ENCODE measurements at regions not wholly inside any gene's neighbourhood (a gene's known extent, or its start where the extent isn't known, plus 50 kb on each side); places are given as distances from the start of the nearest gene placed in this dataset.

DNA sequence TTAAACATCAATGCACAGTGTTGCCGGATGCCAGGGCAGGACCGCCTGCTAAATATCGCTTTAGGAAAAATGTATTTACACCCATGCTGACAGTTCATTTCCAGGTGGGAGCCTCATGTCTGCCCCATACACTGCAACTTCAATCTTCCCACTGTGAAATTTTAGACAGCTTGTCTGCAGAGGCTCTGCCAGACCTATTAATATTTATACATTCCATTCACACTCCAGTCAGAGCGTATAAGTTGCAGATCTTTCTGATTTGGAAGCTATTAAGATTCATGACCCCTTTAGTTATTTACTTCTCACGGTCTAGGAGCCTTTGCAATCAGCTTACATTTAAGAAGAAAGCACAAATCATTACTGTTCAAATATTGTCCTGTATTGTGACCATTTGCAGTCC, 357.4 kb downstream of the ATP23 start:
- no peaks in the 10 kb centered on the region for H3K36me3 Mint-ChIP-seq
- no peaks in the 10 kb centered on the region for H3K4me1 Mint-ChIP-seq
- Histone ChIP-seq H3K27me3 (ENCODE audit: control insufficient read depth, insufficient read depth, low read length) (no peaks in the 10 kb centered on the region), H3K36me3 (ENCODE audit: control insufficient read depth, insufficient read depth, low read length) (no peaks in the 10 kb centered on the region), H3K27ac (ENCODE audit: low read length) (no peak overlapping the region), H3K4me3 (ENCODE audit: low read length) (no peak overlapping the region), H3K4me1 (ENCODE audit: control insufficient read depth, insufficient read depth, low read length) (no peaks in the 10 kb centered on the region), H3K9me3 (ENCODE audit: control insufficient read depth, insufficient read depth, low read length) (no peaks in the 10 kb centered on the region)
- H3K4me3 Mint-ChIP-seq = no peak overlapping the region
- ATAC-seq = no peak
- 87% methylated on average over 5 of the region's 5 CpGs for WGBS (ENCODE audit: insufficient coverage)
- peaks cover 0 to 2% of the 10 kb centered on the region in 2 donors for H3K9me3 Mint-ChIP-seq
- no peak overlapping the region for H3K27ac Mint-ChIP-seq
- peaks cover 3 to 7% of the 10 kb centered on the region in 2 donors for H3K27me3 Mint-ChIP-seq (ENCODE audit: low read depth in 2 of 2)
- no peak for DNase-seq
- intact Hi-C loops (cut with micrococcal nuclease) = no loop called here
- TF ChIP-seq, protein P1, sequence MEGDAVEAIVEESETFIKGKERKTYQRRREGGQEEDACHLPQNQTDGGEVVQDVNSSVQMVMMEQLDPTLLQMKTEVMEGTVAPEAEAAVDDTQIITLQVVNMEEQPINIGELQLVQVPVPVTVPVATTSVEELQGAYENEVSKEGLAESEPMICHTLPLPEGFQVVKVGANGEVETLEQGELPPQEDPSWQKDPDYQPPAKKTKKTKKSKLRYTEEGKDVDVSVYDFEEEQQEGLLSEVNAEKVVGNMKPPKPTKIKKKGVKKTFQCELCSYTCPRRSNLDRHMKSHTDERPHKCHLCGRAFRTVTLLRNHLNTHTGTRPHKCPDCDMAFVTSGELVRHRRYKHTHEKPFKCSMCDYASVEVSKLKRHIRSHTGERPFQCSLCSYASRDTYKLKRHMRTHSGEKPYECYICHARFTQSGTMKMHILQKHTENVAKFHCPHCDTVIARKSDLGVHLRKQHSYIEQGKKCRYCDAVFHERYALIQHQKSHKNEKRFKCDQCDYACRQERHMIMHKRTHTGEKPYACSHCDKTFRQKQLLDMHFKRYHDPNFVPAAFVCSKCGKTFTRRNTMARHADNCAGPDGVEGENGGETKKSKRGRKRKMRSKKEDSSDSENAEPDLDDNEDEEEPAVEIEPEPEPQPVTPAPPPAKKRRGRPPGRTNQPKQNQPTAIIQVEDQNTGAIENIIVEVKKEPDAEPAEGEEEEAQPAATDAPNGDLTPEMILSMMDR (IDR thresholded peaks at IDR 0.05) = no peak

DNA sequence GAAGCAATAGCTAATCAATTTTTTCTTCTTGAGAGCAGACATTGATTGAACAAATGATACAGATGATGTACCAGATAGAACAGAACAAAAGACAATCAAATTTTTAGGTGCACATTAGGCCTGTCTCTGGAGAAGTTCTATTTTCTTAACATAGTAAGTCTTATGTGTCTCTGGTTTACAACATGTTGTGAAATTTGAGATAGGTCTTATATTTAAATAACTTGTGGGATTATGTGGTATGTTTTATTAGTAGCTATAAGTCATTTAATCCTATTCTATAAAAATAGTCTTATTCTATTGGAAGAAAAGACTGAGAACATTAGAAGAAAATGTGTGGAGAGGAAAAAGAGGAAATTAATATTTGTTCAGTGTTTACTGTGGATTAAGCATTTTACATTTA, 358.0 kb downstream of the ATP23 start:
- no peaks in the 10 kb centered on the region for H3K4me1 Mint-ChIP-seq
- Histone ChIP-seq H3K4me1 (ENCODE audit: control insufficient read depth, insufficient read depth, low read length) (no peaks in the 10 kb centered on the region), H3K27me3 (ENCODE audit: control insufficient read depth, insufficient read depth, low read length) (no peaks in the 10 kb centered on the region), H3K9me3 (ENCODE audit: control insufficient read depth, insufficient read depth, low read length) (no peaks in the 10 kb centered on the region), H3K4me3 (ENCODE audit: low read length) (no peak overlapping the region), H3K27ac (ENCODE audit: low read length) (no peak overlapping the region), H3K36me3 (ENCODE audit: control insufficient read depth, insufficient read depth, low read length) (no peaks in the 10 kb centered on the region)
- H3K36me3 Mint-ChIP-seq = no peaks in the 10 kb centered on the region
- ATAC-seq (no peak), DNase-seq (no peak)
- intact Hi-C loops (cut with micrococcal nuclease) = no loop called here
- no peak overlapping the region for H3K4me3 Mint-ChIP-seq
- TF ChIP-seq, protein P1 (IDR thresholded peaks at IDR 0.05) = no peak
- H3K27me3 Mint-ChIP-seq (ENCODE audit: low read depth in 2 of 2) = peaks cover 3 to 7% of the 10 kb centered on the region in 2 donors
- H3K27ac Mint-ChIP-seq = no peak overlapping the region
- peaks cover 0 to 2% of the 10 kb centered on the region in 2 donors for H3K9me3 Mint-ChIP-seq

DNA sequence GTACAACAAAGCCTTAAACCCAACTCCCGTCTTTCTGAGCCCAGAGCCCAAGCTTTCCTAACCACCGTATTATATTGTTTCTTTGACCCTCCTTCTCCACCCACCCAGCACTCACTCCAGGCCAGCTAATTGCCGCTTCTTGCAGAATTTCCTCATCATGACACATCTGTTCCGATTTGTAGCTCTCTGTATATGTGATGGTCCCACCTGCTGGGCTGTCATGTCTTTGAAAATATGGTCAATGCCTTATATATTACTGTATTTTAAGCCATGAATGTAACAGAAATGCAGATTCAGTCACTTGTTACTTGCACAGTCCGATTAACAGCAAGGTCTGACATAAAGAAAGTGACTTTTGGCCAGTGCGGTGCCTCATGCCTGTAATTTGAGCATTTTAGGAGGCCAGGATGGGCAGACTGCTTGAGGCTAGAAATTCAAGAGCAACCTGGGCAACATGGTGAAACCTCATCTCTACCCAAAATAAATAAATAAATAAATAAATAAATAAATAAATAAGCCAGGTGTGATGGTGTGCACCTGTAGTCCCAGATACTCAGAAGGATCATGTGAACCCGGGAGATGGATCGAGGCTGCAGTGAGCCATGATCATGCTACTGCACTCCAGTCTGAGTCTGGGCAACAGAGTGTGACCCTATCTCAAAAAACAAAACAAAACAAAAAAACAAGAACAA, 359.8 kb downstream of the ATP23 start:
- Histone ChIP-seq H3K27me3 (ENCODE audit: control insufficient read depth, insufficient read depth, low read length) (no peaks in the 10 kb centered on the region), H3K4me1 (ENCODE audit: control insufficient read depth, insufficient read depth, low read length) (no peaks in the 10 kb centered on the region), H3K27ac (ENCODE audit: low read length) (no peak overlapping the region), H3K4me3 (ENCODE audit: low read length) (no peak overlapping the region), H3K9me3 (ENCODE audit: control insufficient read depth, insufficient read depth, low read length) (no peaks in the 10 kb centered on the region), H3K36me3 (ENCODE audit: control insufficient read depth, insufficient read depth, low read length) (no peaks in the 10 kb centered on the region)
- Mint-ChIP-seq H3K9me3 (peaks cover 0 to 2% of the 10 kb centered on the region in 2 donors), H3K4me3 (no peak overlapping the region), H3K27ac (no peak overlapping the region), H3K27me3 (ENCODE audit: low read depth in 2 of 2) (peaks cover 0 to 7% of the 10 kb centered on the region in 2 donors), H3K4me1 (no peaks in the 10 kb centered on the region), H3K36me3 (no peaks in the 10 kb centered on the region)
- intact Hi-C loops (cut with micrococcal nuclease) = no loop called here
- no peak for DNase-seq
- TF ChIP-seq, protein P1 (IDR thresholded peaks at IDR 0.05) = no peak
- no peak for ATAC-seq
- WGBS (ENCODE audit: insufficient coverage) = 88% methylated on average over 8 of the region's 8 CpGs

DNA sequence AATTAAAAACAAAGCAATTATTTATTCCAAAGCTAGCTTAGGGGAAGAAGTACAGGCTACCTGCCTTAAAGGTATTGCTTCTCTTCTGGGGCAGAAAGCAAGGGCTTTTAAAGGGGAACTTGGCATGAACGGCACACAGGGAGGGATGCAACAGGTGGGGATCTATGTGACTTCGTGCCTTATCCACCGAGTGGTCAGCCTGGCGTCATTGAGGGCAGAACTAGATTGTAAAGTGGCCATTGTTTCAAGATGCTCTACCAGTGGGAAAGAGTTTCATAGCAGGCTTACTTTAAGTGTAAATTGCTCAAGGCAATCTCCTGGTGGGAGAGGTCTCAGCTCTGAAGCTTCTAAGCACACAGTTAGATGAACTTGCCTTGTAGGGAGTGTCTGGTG, 360.4 kb downstream of the ATP23 start:
- H3K36me3 Mint-ChIP-seq = no peaks in the 10 kb centered on the region
- no peak overlapping the region for H3K27ac Mint-ChIP-seq
- H3K4me1 Mint-ChIP-seq = no peaks in the 10 kb centered on the region
- no peak overlapping the region for H3K4me3 ChIP-seq (ENCODE audit: low read length)
- TF ChIP-seq, protein P1 (IDR thresholded peaks at IDR 0.05) = no peak
- peaks cover 0 to 7% of the 10 kb centered on the region in 2 donors for H3K27me3 Mint-ChIP-seq (ENCODE audit: low read depth in 2 of 2)
- DNase-seq (no peak), ATAC-seq (no peak)
- no peaks in the 10 kb centered on the region for H3K9me3 ChIP-seq (ENCODE audit: control insufficient read depth, insufficient read depth, low read length)
- H3K36me3 ChIP-seq (ENCODE audit: control insufficient read depth, insufficient read depth, low read length) = no peaks in the 10 kb centered on the region
- H3K4me1 ChIP-seq (ENCODE audit: control insufficient read depth, insufficient read depth, low read length) = no peaks in the 10 kb centered on the region
- H3K27ac ChIP-seq (ENCODE audit: low read length) = no peak overlapping the region
- WGBS (ENCODE audit: insufficient coverage) = 89% methylated on average over 4 of the region's 4 CpGs
- no peaks in the 10 kb centered on the region for H3K27me3 ChIP-seq (ENCODE audit: control insufficient read depth, insufficient read depth, low read length)
- H3K9me3 Mint-ChIP-seq = peaks cover 0 to 5% of the 10 kb centered on the region in 2 donors
- H3K4me3 Mint-ChIP-seq = no peak overlapping the region
- intact Hi-C loops (cut with micrococcal nuclease) = no loop called here

All from natural killer cell (primary cell).